ENCODE measurements at regions not wholly inside any gene's neighbourhood (a gene's known extent, or its start where the extent isn't known, plus 50 kb on each side); places are given as distances from the start of the nearest gene placed in this dataset.

GRCh38 chrX:4661771-4662170, 948.3 kb upstream of the PRKX start:
- TF ChIP-seq CTCF (IDR thresholded peaks at IDR 0.05; ENCODE audit: insufficient read depth, low read depth, low read length) = no peak
- TF ChIP-seq EZH2 (IDR thresholded peaks at IDR 0.05; ENCODE audit: insufficient read depth, low read length) = no peak

Data from astrocyte (in vitro differentiated cells and primary cell).